ENCODE measurements at regions not wholly inside any gene's neighbourhood (a gene's known extent, or its start where the extent isn't known, plus 50 kb on each side); places are given as distances from the start of the nearest gene placed in this dataset.

GRCh38 chr21:26710155-26710554, 135.1 kb downstream of the ADAMTS1 start (continued):
- TF ChIP-seq ZBTB11 (tag by site-specific recombination; conservative IDR thresholded peaks at IDR 0.05; ENCODE audit: low read depth), result no peak

DNA sequence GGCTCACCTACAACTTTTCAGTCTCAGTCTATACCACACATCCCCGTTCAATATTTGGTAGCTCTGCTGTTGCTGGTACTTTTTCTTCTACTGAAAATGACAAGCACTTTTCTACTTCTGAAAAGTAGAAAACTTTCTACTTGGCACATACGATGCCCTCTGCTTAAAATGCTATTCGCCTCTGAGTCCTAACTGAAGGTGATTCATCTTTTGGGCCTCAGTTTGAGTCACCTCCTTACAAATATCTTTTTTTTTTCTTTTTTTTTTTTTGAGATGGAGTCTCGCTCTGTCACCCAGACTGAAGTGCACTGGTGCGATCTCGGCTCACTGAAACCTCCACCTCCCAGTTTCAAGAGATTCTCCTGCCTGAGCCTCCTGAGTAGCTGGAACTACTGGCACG, 136.0 kb upstream of the CYYR1 start:
- CTCF ChIA-PET, result interaction anchor here (0.7 to 1.3 kb wide), 4 partner anchors 11 to 572 kb away, joined by 3 to 6 read pairs (median 4); no protein-coding TSS in a partner anchor
- Histone ChIP-seq H3K4me3 (ENCODE audit: low read depth, low read length) (no peak overlapping the region), H3K9me3 (ENCODE audit: control insufficient read depth, insufficient read depth, low read depth, low read length) (no peaks in the 10 kb centered on the region), H3K36me3 (ENCODE audit: control insufficient read depth in 2 of 2, insufficient read depth in 1 of 2, low read length in 2 of 2) (no peaks in the 10 kb centered on the region), H3K27ac (ENCODE audit: extremely low read depth, low read depth, low read length) (no peak overlapping the region), H3K4me1 (ENCODE audit: control insufficient read depth, insufficient read depth, low read length) (no peaks in the 10 kb centered on the region)
- TF ChIP-seq ZNF146 (tag by site-specific recombination; IDR thresholded peaks at IDR 0.05) (no peak), PRDM2 (tag by site-specific recombination; IDR thresholded peaks at IDR 0.05; ENCODE audit: borderline replicate concordance) (no peak), ZIC2 (tag by site-specific recombination; IDR thresholded peaks at IDR 0.05) (no peak)
- POLR2A ChIA-PET, result no interaction called here

GRCh38 chr21:26708223-26708800, 135.2 kb upstream of the CYYR1 start:
- TF ChIP-seq ZNF184 (tag by site-specific recombination; IDR thresholded peaks at IDR 0.05) (no peak), ZFP69B (tag by site-specific recombination; IDR thresholded peaks at IDR 0.05) (no peak), ZNF391 (tag by site-specific recombination; IDR thresholded peaks at IDR 0.05; ENCODE audit: borderline replicate concordance, low read depth) (no peak), ZNF501 (tag by site-specific recombination; IDR thresholded peaks at IDR 0.05) (no peak), ZNF701 (tag by site-specific recombination; IDR thresholded peaks at IDR 0.05) (no peak), KLF17 (tag by site-specific recombination; IDR thresholded peaks at IDR 0.05) (no peak)
- TF ChIP-seq, protein P1, sequence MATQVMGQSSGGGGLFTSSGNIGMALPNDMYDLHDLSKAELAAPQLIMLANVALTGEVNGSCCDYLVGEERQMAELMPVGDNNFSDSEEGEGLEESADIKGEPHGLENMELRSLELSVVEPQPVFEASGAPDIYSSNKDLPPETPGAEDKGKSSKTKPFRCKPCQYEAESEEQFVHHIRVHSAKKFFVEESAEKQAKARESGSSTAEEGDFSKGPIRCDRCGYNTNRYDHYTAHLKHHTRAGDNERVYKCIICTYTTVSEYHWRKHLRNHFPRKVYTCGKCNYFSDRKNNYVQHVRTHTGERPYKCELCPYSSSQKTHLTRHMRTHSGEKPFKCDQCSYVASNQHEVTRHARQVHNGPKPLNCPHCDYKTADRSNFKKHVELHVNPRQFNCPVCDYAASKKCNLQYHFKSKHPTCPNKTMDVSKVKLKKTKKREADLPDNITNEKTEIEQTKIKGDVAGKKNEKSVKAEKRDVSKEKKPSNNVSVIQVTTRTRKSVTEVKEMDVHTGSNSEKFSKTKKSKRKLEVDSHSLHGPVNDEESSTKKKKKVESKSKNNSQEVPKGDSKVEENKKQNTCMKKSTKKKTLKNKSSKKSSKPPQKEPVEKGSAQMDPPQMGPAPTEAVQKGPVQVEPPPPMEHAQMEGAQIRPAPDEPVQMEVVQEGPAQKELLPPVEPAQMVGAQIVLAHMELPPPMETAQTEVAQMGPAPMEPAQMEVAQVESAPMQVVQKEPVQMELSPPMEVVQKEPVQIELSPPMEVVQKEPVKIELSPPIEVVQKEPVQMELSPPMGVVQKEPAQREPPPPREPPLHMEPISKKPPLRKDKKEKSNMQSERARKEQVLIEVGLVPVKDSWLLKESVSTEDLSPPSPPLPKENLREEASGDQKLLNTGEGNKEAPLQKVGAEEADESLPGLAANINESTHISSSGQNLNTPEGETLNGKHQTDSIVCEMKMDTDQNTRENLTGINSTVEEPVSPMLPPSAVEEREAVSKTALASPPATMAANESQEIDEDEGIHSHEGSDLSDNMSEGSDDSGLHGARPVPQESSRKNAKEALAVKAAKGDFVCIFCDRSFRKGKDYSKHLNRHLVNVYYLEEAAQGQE (tag by site-specific recombination; IDR thresholded peaks at IDR 0.05), result no peak
- TF ChIP-seq, protein P2, sequence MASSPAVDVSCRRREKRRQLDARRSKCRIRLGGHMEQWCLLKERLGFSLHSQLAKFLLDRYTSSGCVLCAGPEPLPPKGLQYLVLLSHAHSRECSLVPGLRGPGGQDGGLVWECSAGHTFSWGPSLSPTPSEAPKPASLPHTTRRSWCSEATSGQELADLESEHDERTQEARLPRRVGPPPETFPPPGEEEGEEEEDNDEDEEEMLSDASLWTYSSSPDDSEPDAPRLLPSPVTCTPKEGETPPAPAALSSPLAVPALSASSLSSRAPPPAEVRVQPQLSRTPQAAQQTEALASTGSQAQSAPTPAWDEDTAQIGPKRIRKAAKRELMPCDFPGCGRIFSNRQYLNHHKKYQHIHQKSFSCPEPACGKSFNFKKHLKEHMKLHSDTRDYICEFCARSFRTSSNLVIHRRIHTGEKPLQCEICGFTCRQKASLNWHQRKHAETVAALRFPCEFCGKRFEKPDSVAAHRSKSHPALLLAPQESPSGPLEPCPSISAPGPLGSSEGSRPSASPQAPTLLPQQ (tag by site-specific recombination; IDR thresholded peaks at IDR 0.05), result no peak
- no peak overlapping the region for H3K4me3 ChIP-seq (ENCODE audit: low read depth, low read length)
- POLR2A ChIA-PET, result no interaction called here
- H3K36me3 ChIP-seq (ENCODE audit: control insufficient read depth in 2 of 2, insufficient read depth in 1 of 2, low read length in 2 of 2), result no peaks in the 10 kb centered on the region
- CTCF ChIA-PET, result interaction anchor here (1.1 to 2.0 kb wide), 2 partner anchors 9 to 22 kb away, joined by 5 to 15 read pairs; no protein-coding TSS in a partner anchor
- H3K27ac ChIP-seq (ENCODE audit: extremely low read depth, low read depth, low read length), result no peak overlapping the region
- no peaks in the 10 kb centered on the region for H3K4me1 ChIP-seq (ENCODE audit: control insufficient read depth, insufficient read depth, low read length)
- no peaks in the 10 kb centered on the region for H3K9me3 ChIP-seq (ENCODE audit: control insufficient read depth, insufficient read depth, low read depth, low read length)
